RWPE1 (cell line): ENCODE measurements at regions not wholly inside any gene's neighbourhood (a gene's known extent, or its start where the extent isn't known, plus 50 kb on each side); places are given as distances from the start of the nearest gene placed in this dataset.

ENCODE experiments used
- CTCF ChIA-PET: fragments of 350-600 bp; sonication (Branson Sonifier 250); formaldehyde crosslinking; extraction: SDS; loops from one replicate; lab custom pipeline; 2021; lab: Yijun Ruan, JAX
- POLR2A ChIA-PET: fragments of 400-600 bp; formaldehyde crosslinking; extraction: SDS; loops from one replicate; lab custom pipeline; 2020; ENCODE audit warnings: antibody characterized with exemption; ENCODE audit not compliant: low non-redundant PET; lab: Yijun Ruan, JAX
- DNase-seq: peaks from one replicate; pipeline ENCODE4 v3.0.0; 2012; ENCODE audit warnings: low spot score
- H3K27ac ChIP-seq: fragments of 450-650 bp; 2 replicates; pipeline ENCODE4 v1.5.1; 2017
- CTCF ChIP-seq: fragments of 450-650 bp; conservative IDR thresholded peaks from 2 replicates; pipeline ENCODE4 v1.5.1; 2017; ENCODE audit warnings: low read depth, mild to moderate bottlenecking

DNA sequence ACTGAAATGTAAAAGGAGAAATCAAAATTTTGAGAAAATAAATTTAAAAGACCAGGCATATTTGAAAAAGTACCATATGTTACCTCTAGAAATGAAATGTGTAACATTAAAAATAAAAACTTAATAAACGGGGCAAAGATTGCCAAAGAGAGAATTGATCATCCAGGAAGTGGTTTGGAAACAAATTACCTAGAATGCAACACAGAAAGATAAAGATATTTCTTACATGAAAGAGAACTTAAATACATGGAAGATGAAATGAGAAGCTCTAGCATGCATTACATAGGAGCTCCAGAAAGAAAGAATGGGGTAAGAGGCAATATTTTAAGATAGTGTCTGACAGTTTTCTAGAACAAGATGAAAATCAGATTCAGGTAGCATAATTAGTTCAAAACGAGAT is 235.9 kb upstream of the IRF2BP2 start:
- no peak overlapping the region for H3K27ac ChIP-seq
- POLR2A ChIA-PET = no interaction called here
- CTCF ChIA-PET = interaction anchor here (0.7 kb wide), 1 partner anchor 275 kb away, joined by 5 read pairs; no protein-coding TSS in a partner anchor
- TF ChIP-seq CTCF = no peak
- no peak for DNase-seq

DNA sequence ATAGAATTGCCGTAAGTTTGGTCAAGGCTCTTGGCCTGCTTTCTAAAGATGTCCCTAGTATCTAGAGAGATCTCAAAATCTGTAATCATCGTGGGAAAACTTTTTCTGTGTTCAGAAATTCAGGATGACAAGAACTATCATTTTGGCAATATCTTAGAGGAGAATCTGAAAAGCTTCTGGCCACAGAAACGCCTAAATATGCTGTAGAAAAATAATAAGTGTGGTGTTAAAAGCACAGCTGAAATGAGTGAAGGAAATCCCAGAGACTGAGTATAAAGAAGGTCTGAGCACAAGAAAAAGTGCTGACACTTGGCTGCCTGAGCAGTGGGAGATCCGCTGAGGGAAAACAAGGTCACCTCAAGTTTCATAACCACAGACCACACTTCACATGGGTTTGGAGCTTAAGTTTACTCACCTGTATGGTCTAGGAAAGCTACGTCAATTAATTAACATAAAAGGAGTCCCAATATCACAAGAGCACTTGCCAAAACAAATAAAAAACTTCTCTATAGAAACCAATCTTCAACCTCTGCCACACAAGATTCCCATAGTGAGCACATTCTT is 235.2 kb upstream of the IRF2BP2 start:
- ChIA-PET CTCF (interaction anchor here (0.7 kb wide), 1 partner anchor 1566 kb away, joined by 10 read pairs; no protein-coding TSS in a partner anchor), POLR2A (interaction anchor here (0.7 kb wide), 1 partner anchor 9 kb away, joined by 3 read pairs; no protein-coding TSS in a partner anchor)
- no peak for TF ChIP-seq CTCF
- no peak overlapping the region for H3K27ac ChIP-seq
- no peak for DNase-seq

DNA sequence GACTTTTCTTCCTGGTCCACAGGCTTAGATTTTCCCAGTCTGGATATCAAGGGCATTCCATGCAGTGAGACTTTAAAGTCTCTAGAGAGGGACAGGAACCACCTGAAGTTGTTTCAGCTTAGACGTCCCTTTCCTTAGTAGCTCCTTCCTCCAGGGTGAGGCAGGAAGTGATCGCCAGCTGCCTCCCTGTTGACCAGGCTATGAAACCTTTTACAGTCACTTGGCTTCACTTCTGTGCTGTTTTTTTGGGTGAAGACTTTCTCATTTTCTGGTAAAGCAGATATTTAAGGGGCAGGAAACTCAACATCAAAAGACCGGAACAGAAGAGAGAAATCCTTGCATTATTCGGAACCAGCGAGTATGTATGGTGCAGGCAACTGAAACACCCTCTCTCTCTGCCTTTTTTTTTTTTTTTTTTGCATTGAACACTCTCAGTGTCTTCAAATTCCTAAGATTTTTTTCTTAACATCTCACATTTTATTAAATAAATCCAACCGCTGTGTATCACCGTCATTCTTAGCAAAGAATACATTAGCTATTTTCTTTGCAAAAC is 234.6 kb upstream of the IRF2BP2 start:
- CTCF ChIA-PET = interaction anchor here (0.7 kb wide), 1 partner anchor 1566 kb away, joined by 10 read pairs; no protein-coding TSS in a partner anchor
- TF ChIP-seq CTCF = no peak
- DNase-seq = no peak
- H3K27ac ChIP-seq = no peak overlapping the region
- POLR2A ChIA-PET = interaction anchor here (0.7 kb wide), 1 partner anchor 9 kb away, joined by 3 read pairs; no protein-coding TSS in a partner anchor

DNA sequence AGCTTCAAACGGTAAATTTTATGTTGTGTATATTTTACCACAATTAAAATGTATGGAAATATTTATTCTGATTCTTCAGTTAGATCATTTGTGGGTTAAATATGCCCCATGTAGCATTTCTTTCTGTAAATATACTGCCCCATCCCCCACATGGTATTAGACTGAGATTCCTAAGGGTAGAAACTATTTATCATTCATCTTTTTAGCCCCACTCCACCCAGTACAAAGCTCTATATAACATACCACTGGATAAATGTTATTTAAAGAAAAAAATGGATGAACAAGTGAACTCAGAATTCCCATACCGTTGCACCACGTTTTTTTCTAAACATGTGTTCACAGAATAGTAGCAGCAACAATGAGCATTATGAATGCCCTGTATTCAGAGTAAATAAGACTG is 234.0 kb upstream of the IRF2BP2 start:
- H3K27ac ChIP-seq = no peak overlapping the region
- POLR2A ChIA-PET = no interaction called here
- TF ChIP-seq CTCF = no peak
- CTCF ChIA-PET = no interaction called here
- no peak for DNase-seq

- DNase-seq = no peak
- POLR2A ChIA-PET = no interaction called here
- CTCF ChIA-PET = no interaction called here
- H3K27ac ChIP-seq = no peak overlapping the region
- no peak for TF ChIP-seq CTCF
Measured at GRCh38 chr1:234842726-234843641, 233.0 kb upstream of the IRF2BP2 start.

- ChIA-PET CTCF (no interaction called here), POLR2A (no interaction called here)
- no peak for DNase-seq
- H3K27ac ChIP-seq = no peak overlapping the region
- no peak for TF ChIP-seq CTCF
Measured at GRCh38 chr1:234841710-234842231, 231.8 kb upstream of the IRF2BP2 start.
